Esophagus muscularis mucosa (tissue), 3 donors: ENCODE measurements at regions not wholly inside any gene's neighbourhood (a gene's known extent, or its start where the extent isn't known, plus 50 kb on each side); places are given as distances from the start of the nearest gene placed in this dataset.

Experiments
- POLR2AphosphoS5 ChIP-seq, 2 donors: sonication (generic); formaldehyde crosslinking; IDR thresholded peaks; one replicate each; pipeline ENCODE4 v1.6.1; 2017; ENCODE audit warnings: antibody characterized with exemption in 2 of 2
- TF ChIP-seq, protein P1 (sequence below), 3 experiments: fragments of 200-600 bp in 2 of 3; fragments of 450-650 bp in 1 of 3; sonication (generic) in 2 of 3; IDR thresholded peaks; one replicate each; pipeline ENCODE4 v1.5.1; 2017 to 2019; ENCODE audit warnings: antibody characterized with exemption in 3 of 3, mild to moderate bottlenecking in 2 of 3, moderate library complexity in 1 of 3

DNA sequence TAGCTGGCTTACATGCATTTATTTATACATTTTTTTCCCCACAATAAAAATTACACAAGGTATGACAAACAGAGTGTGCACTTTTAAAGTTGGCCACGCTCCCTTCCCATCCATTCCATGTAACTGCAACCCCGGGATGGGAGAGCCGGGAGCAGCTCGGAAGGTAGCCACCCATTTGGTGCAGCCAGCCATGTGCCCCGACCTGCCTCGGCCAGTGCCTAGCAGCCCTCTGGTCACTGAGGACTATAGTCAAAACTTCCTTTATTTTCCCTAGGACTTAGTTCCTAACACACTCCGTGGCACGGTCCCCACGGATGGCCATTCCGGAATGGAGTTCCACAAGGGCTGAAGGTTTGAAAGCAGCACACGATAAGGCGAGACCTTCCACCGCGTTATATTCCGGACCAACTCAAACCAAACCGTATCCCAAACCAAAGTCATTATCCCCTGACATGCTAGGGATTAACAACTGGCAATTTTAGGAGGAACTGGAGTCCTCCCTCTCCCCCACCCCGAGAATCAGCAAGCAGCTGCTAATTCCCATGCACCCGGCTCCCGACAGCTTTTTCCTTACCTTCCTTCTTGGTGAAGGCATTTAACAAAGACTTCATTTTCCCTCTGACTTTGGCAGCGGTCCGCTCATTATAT lies 426.4 kb downstream of the SHANK2 start:
- TF ChIP-seq, protein P1, sequence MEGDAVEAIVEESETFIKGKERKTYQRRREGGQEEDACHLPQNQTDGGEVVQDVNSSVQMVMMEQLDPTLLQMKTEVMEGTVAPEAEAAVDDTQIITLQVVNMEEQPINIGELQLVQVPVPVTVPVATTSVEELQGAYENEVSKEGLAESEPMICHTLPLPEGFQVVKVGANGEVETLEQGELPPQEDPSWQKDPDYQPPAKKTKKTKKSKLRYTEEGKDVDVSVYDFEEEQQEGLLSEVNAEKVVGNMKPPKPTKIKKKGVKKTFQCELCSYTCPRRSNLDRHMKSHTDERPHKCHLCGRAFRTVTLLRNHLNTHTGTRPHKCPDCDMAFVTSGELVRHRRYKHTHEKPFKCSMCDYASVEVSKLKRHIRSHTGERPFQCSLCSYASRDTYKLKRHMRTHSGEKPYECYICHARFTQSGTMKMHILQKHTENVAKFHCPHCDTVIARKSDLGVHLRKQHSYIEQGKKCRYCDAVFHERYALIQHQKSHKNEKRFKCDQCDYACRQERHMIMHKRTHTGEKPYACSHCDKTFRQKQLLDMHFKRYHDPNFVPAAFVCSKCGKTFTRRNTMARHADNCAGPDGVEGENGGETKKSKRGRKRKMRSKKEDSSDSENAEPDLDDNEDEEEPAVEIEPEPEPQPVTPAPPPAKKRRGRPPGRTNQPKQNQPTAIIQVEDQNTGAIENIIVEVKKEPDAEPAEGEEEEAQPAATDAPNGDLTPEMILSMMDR (IDR thresholded peaks at IDR 0.05), result no peak
- peak in 1 of 2 donors; percentile 12 for TF ChIP-seq POLR2AphosphoS5 (IDR thresholded peaks at IDR 0.05)
